ENCODE measurements at regions not wholly inside any gene's neighbourhood (a gene's known extent, or its start where the extent isn't known, plus 50 kb on each side); places are given as distances from the start of the nearest gene placed in this dataset.

GRCh38 chr9:81116340-81117137, 572.8 kb downstream of the TLE1 start:
- no peak for DNase-seq (ENCODE audit: low spot score)
- H4K91ac ChIP-seq (ENCODE audit: low read depth, low read length, poor library complexity): no peak overlapping the region
- H3K4ac ChIP-seq (ENCODE audit: low read length): no peak overlapping the region
- peaks cover 0 to 2% of the 10 kb centered on the region in 2 donors for H3K9me3 ChIP-seq (replicated peaks in 1 of 2; ENCODE audit: control insufficient read depth in 2 of 2, insufficient read depth in 1 of 2, low read depth in 1 of 2, low read length in 2 of 2)
- H3K27ac ChIP-seq (replicated peaks; ENCODE audit: low read length): no peak overlapping the region
- H3K4me2 ChIP-seq (ENCODE audit: insufficient read depth, low read length, poor library complexity, severe bottlenecking): no peak overlapping the region
- no peak overlapping the region for H2BK120ac ChIP-seq (ENCODE audit: low read depth, low read length)
- H2BK15ac ChIP-seq (ENCODE audit: low read length): no peak overlapping the region
- no peak overlapping the region for H3K9ac ChIP-seq (ENCODE audit: low read depth, low read length, poor library complexity)
- H4K8ac ChIP-seq (ENCODE audit: low read depth, low read length): no peak overlapping the region
- H3K36me3 ChIP-seq (replicated peaks in 1 of 2; ENCODE audit: control insufficient read depth in 2 of 2, insufficient read depth in 2 of 2, low read length in 2 of 2): no peaks in the 10 kb centered on the region
- H2BK5ac ChIP-seq (ENCODE audit: low read length): no peak overlapping the region
- H2BK12ac ChIP-seq (ENCODE audit: low read length): no peak overlapping the region
- no peak overlapping the region for H3K23ac ChIP-seq (ENCODE audit: low read depth, low read length, poor library complexity)
- no peak overlapping the region for H3K4me3 ChIP-seq (ENCODE audit: low read length in 2 of 2)
- no peak overlapping the region for H2AFZ ChIP-seq (ENCODE audit: low read length)
- no CpG with 5 or more reads among the region's 7 CpGs for WGBS, 2 donors (ENCODE audit: extremely low coverage in 2 of 2, insufficient read length in 2 of 2, insufficient replicate concordance in 1 of 2)
- H3K27me3 ChIP-seq (ENCODE audit: control insufficient read depth in 3 of 3, insufficient read depth in 3 of 3, low read depth in 1 of 3, low read length in 3 of 3): no peaks in the 10 kb centered on the region
- H3K18ac ChIP-seq (ENCODE audit: low read length): no peak overlapping the region
- no peak overlapping the region for H3K14ac ChIP-seq (ENCODE audit: low read length)
- peaks cover 0 to 9% of the 10 kb centered on the region in 2 donors for H3K4me1 ChIP-seq (ENCODE audit: control insufficient read depth in 2 of 2, insufficient read depth in 1 of 2, low read depth in 1 of 2, low read length in 2 of 2)
- no peak overlapping the region for H2AK5ac ChIP-seq (ENCODE audit: low read depth, low read length)
- no peaks in the 10 kb centered on the region for H3K79me1 ChIP-seq (ENCODE audit: low read depth, low read length)

DNA sequence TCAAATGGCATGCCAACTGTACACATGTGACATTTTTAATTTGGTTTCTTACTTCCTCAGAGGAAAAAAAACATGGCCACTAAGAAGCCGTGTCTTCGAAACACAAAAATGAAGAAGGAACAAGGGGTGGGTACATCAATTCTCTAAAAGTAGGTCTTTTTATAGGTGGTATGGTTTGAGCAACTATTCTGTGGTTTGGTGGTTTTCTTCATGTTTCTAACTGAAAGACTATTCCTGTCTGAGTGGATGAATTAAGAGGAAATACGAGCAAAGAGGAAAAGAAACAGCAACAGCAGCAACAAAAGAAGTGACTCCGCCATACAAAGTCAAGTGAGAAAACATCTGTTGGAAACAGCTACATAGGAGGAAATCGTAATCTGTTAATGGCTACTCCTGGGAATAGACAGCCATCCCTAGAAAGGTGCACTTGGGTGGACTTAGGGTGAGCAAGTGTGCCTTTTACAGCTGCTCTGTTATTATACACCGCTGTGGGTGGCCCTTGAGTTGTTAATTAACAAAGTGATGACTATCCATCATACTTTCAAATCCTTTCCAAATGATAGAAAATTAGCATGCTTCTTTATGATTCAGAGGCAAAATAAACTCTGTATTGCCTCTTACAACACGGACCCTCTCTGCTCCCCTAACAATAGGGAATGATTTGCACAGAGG, 575.8 kb downstream of the TLE1 start:
- Histone ChIP-seq H4K91ac (ENCODE audit: low read depth, low read length, poor library complexity) (no peak overlapping the region), H2BK5ac (ENCODE audit: low read length) (no peak overlapping the region), H3K18ac (ENCODE audit: low read length) (no peak overlapping the region), H3K79me1 (ENCODE audit: low read depth, low read length) (no peaks in the 10 kb centered on the region), H3K9ac (ENCODE audit: low read depth, low read length, poor library complexity) (no peak overlapping the region), H3K36me3 (replicated peaks in 1 of 2; ENCODE audit: control insufficient read depth in 2 of 2, insufficient read depth in 2 of 2, low read length in 2 of 2) (no peaks in the 10 kb centered on the region), H2BK15ac (ENCODE audit: low read length) (no peak overlapping the region), H4K8ac (ENCODE audit: low read depth, low read length) (no peak overlapping the region), H3K4me1 (ENCODE audit: control insufficient read depth in 2 of 2, insufficient read depth in 1 of 2, low read depth in 1 of 2, low read length in 2 of 2) (peaks cover 0 to 9% of the 10 kb centered on the region in 2 donors), H3K23ac (ENCODE audit: low read depth, low read length, poor library complexity) (no peak overlapping the region), H3K27ac (replicated peaks; ENCODE audit: low read length) (no peak overlapping the region), H3K9me3 (replicated peaks in 1 of 2; ENCODE audit: control insufficient read depth in 2 of 2, insufficient read depth in 1 of 2, low read depth in 1 of 2, low read length in 2 of 2) (no peaks in the 10 kb centered on the region), H2AK5ac (ENCODE audit: low read depth, low read length) (no peak overlapping the region), H3K4me3 (ENCODE audit: low read length in 2 of 2) (no peak overlapping the region), H2BK12ac (ENCODE audit: low read length) (no peak overlapping the region), H2BK120ac (ENCODE audit: low read depth, low read length) (no peak overlapping the region), H3K14ac (ENCODE audit: low read length) (no peak overlapping the region), H3K27me3 (ENCODE audit: control insufficient read depth in 3 of 3, insufficient read depth in 3 of 3, low read depth in 1 of 3, low read length in 3 of 3) (no peaks in the 10 kb centered on the region), H2AFZ (ENCODE audit: low read length) (no peak overlapping the region), H3K4me2 (ENCODE audit: insufficient read depth, low read length, poor library complexity, severe bottlenecking) (no peak overlapping the region), H3K4ac (ENCODE audit: low read length) (no peak overlapping the region)
- no CpG with 5 or more reads among the region's 7 CpGs for WGBS, 2 donors (ENCODE audit: extremely low coverage in 2 of 2, insufficient read length in 2 of 2, insufficient replicate concordance in 1 of 2)
- no peak for DNase-seq (ENCODE audit: low spot score)

DNA sequence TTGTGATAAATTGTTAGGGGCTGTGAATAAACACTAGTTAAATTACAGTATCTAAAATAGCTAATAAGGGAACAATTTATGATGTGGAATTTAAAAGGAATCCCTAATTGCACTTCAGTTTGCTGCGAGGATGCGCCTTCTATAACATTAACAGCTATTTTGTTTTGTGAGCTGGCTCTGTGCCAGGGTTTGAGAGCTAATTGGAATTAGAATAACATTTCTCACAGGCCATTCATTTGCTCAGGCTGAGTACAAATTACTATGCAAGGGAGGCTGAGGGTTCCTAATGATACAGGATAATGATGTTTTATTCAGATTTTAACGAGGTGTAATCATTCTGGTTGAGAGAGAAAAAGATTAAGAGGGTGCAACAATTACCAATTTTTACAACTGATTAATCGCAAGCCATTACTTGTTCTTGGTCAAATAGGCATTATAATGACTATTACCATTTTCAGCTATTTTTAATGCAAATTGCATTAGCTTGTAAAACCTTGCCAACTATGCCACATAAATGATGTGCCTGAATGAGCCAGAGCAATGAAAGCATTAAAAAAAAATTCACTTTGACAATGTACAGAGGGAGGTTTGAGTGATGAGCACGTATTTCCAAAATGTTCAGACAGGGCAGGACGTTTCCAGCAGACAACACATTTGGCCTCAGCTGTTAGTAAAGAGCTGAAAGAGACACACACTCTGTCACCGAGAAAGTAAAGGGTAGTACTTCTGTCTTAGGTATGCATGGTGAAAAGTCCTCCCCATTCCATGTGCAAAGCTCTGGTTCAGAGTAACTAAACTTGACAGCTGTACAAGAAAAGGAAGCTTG, 576.5 kb downstream of the TLE1 start:
- no CpG with 5 or more reads among the region's 7 CpGs for WGBS, 2 donors (ENCODE audit: extremely low coverage in 2 of 2, insufficient read length in 2 of 2, insufficient replicate concordance in 1 of 2)
- H3K79me1 ChIP-seq (ENCODE audit: low read depth, low read length): no peaks in the 10 kb centered on the region
- H4K91ac ChIP-seq (ENCODE audit: low read depth, low read length, poor library complexity): no peak overlapping the region
- H3K18ac ChIP-seq (ENCODE audit: low read length): no peak overlapping the region
- no peak overlapping the region for H2AFZ ChIP-seq (ENCODE audit: low read length)
- H3K4ac ChIP-seq (ENCODE audit: low read length): no peak overlapping the region
- H3K4me1 ChIP-seq (ENCODE audit: control insufficient read depth in 2 of 2, insufficient read depth in 1 of 2, low read depth in 1 of 2, low read length in 2 of 2): peaks cover 0 to 9% of the 10 kb centered on the region in 2 donors
- H2BK12ac ChIP-seq (ENCODE audit: low read length): no peak overlapping the region
- no peak for DNase-seq (ENCODE audit: low spot score)
- H4K8ac ChIP-seq (ENCODE audit: low read depth, low read length): no peak overlapping the region
- no peak overlapping the region for H3K27ac ChIP-seq (replicated peaks; ENCODE audit: low read length)
- no peaks in the 10 kb centered on the region for H3K9me3 ChIP-seq (replicated peaks in 1 of 2; ENCODE audit: control insufficient read depth in 2 of 2, insufficient read depth in 1 of 2, low read depth in 1 of 2, low read length in 2 of 2)
- no peak overlapping the region for H2BK120ac ChIP-seq (ENCODE audit: low read depth, low read length)
- no peak overlapping the region for H3K4me2 ChIP-seq (ENCODE audit: insufficient read depth, low read length, poor library complexity, severe bottlenecking)
- no peak overlapping the region for H3K4me3 ChIP-seq (ENCODE audit: low read length in 2 of 2)
- no peak overlapping the region for H3K14ac ChIP-seq (ENCODE audit: low read length)
- H2AK5ac ChIP-seq (ENCODE audit: low read depth, low read length): no peak overlapping the region
- H2BK15ac ChIP-seq (ENCODE audit: low read length): no peak overlapping the region
- H3K9ac ChIP-seq (ENCODE audit: low read depth, low read length, poor library complexity): no peak overlapping the region
- H2BK5ac ChIP-seq (ENCODE audit: low read length): no peak overlapping the region
- no peak overlapping the region for H3K23ac ChIP-seq (ENCODE audit: low read depth, low read length, poor library complexity)
- no peaks in the 10 kb centered on the region for H3K27me3 ChIP-seq (ENCODE audit: control insufficient read depth in 3 of 3, insufficient read depth in 3 of 3, low read depth in 1 of 3, low read length in 3 of 3)
- H3K36me3 ChIP-seq (replicated peaks in 1 of 2; ENCODE audit: control insufficient read depth in 2 of 2, insufficient read depth in 2 of 2, low read length in 2 of 2): no peaks in the 10 kb centered on the region

DNA sequence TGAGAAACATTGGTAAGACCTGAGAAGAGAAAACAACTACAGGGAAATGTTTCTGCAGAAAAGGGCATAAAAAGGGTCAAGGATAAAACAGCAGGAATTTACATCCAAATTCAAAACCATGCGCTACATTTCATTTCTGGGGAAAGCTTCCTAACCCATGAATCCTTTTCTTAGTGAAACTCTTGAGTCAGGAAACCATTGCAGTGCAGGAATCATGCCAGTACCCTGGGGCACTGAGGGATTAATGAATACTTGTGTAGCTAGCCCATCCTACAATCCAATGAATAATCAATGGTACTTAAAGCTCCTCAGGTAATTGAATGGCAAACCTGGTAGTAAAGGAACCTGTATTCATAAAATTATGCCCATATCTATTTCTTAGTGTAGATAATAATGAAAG, 580.5 kb downstream of the TLE1 start:
- no peak overlapping the region for H2BK15ac ChIP-seq (ENCODE audit: low read length)
- no peak overlapping the region for H3K14ac ChIP-seq (ENCODE audit: low read length)
- no peaks in the 10 kb centered on the region for H3K36me3 ChIP-seq (replicated peaks in 1 of 2; ENCODE audit: control insufficient read depth in 2 of 2, insufficient read depth in 2 of 2, low read length in 2 of 2)
- H3K4me3 ChIP-seq (ENCODE audit: low read length in 2 of 2): no peak overlapping the region
- H3K9ac ChIP-seq (ENCODE audit: low read depth, low read length, poor library complexity): no peak overlapping the region
- no peak overlapping the region for H4K91ac ChIP-seq (ENCODE audit: low read depth, low read length, poor library complexity)
- no peak overlapping the region for H2AFZ ChIP-seq (ENCODE audit: low read length)
- H3K79me1 ChIP-seq (ENCODE audit: low read depth, low read length): no peaks in the 10 kb centered on the region
- peaks cover 0 to 6% of the 10 kb centered on the region in 2 donors for H3K4me1 ChIP-seq (ENCODE audit: control insufficient read depth in 2 of 2, insufficient read depth in 1 of 2, low read depth in 1 of 2, low read length in 2 of 2)
- H2BK5ac ChIP-seq (ENCODE audit: low read length): no peak overlapping the region
- no peak overlapping the region for H3K4me2 ChIP-seq (ENCODE audit: insufficient read depth, low read length, poor library complexity, severe bottlenecking)
- H2BK12ac ChIP-seq (ENCODE audit: low read length): no peak overlapping the region
- no peak overlapping the region for H3K4ac ChIP-seq (ENCODE audit: low read length)
- H3K27me3 ChIP-seq (ENCODE audit: control insufficient read depth in 3 of 3, insufficient read depth in 3 of 3, low read depth in 1 of 3, low read length in 3 of 3): peaks cover 0 to 2% (median 0%) of the 10 kb centered on the region in 3 experiments
- DNase-seq (ENCODE audit: low spot score): no peak
- H2BK120ac ChIP-seq (ENCODE audit: low read depth, low read length): no peak overlapping the region
- no peak overlapping the region for H3K18ac ChIP-seq (ENCODE audit: low read length)
- H3K27ac ChIP-seq (replicated peaks; ENCODE audit: low read length): no peak overlapping the region
- H2AK5ac ChIP-seq (ENCODE audit: low read depth, low read length): no peak overlapping the region
- H3K23ac ChIP-seq (ENCODE audit: low read depth, low read length, poor library complexity): no peak overlapping the region
- no peaks in the 10 kb centered on the region for H3K9me3 ChIP-seq (replicated peaks in 1 of 2; ENCODE audit: control insufficient read depth in 2 of 2, insufficient read depth in 1 of 2, low read depth in 1 of 2, low read length in 2 of 2)
- H4K8ac ChIP-seq (ENCODE audit: low read depth, low read length): no peak overlapping the region
- WGBS, 2 donors (ENCODE audit: extremely low coverage in 2 of 2, insufficient read length in 2 of 2, insufficient replicate concordance in 1 of 2): no CpG with 5 or more reads among the region's 1 CpG
